Skin epidermis (tissue), 12 donors: ENCODE measurements at regions not wholly inside any gene's neighbourhood (a gene's known extent, or its start where the extent isn't known, plus 50 kb on each side); places are given as distances from the start of the nearest gene placed in this dataset.

Source experiments
- H3K27ac ChIP-seq, 21 experiments: fragments of 200-600 bp; sonication (generic) in 11 of 21; one replicate each; pipeline ENCODE4 v1.5.0; 2020; ENCODE audit warnings: mild to moderate bottlenecking in 3 of 21, inconsistent platforms in 2 of 21, moderate library complexity in 2 of 21
- H3K4me3 ChIP-seq, 7 experiments: fragments of 200-600 bp; sonication (generic) in 2 of 7; one replicate each; pipeline ENCODE4 v1.5.0; 2020; ENCODE audit warnings: inconsistent platforms in 2 of 7, mild to moderate bottlenecking in 2 of 7, moderate library complexity in 1 of 7

- Histone ChIP-seq H3K4me3 (no peak overlapping the region), H3K27ac (no peak overlapping the region)
These were observed 157.0 kb downstream of the MDFIC start for GRCh38 chr7:115078851-115079250.

GRCh38 chr7:115078386-115078785 is 156.5 kb downstream of the MDFIC start:
- no peak overlapping the region for H3K4me3 ChIP-seq
- H3K27ac ChIP-seq: no peak overlapping the region

GRCh38 chr7:115070311-115070710 is 148.4 kb downstream of the MDFIC start:
- Histone ChIP-seq H3K27ac (no peak overlapping the region), H3K4me3 (no peak overlapping the region)
